ENCODE measurements at regions not wholly inside any gene's neighbourhood (a gene's known extent, or its start where the extent isn't known, plus 50 kb on each side); places are given as distances from the start of the nearest gene placed in this dataset.

DNA sequence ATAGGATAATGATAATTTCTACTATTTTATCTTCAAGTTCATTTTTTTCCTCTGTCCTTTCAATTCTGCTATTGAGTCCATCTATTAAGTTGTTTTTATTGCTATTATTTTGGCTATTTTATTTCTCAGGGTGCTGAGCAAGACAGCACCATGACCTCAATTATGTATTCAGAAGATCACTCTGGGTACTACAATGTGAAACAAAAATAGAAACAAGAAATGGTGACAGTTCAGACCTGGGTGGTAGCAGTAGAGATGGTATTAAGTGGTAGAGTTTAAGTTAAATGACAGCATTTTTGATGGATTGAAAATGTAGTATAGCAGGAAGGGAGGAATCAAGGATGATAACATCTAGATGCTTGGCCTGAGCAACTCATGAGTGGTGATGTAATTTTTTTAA lies 655.3 kb upstream of the PLXNA2 start:
- TF ChIP-seq, protein P1, sequence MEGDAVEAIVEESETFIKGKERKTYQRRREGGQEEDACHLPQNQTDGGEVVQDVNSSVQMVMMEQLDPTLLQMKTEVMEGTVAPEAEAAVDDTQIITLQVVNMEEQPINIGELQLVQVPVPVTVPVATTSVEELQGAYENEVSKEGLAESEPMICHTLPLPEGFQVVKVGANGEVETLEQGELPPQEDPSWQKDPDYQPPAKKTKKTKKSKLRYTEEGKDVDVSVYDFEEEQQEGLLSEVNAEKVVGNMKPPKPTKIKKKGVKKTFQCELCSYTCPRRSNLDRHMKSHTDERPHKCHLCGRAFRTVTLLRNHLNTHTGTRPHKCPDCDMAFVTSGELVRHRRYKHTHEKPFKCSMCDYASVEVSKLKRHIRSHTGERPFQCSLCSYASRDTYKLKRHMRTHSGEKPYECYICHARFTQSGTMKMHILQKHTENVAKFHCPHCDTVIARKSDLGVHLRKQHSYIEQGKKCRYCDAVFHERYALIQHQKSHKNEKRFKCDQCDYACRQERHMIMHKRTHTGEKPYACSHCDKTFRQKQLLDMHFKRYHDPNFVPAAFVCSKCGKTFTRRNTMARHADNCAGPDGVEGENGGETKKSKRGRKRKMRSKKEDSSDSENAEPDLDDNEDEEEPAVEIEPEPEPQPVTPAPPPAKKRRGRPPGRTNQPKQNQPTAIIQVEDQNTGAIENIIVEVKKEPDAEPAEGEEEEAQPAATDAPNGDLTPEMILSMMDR (IDR thresholded peaks at IDR 0.05): no peak
- no peak for ATAC-seq (ENCODE audit: low FRiP score)
- DNase-seq (ENCODE audit: low spot score): no peak

DNA sequence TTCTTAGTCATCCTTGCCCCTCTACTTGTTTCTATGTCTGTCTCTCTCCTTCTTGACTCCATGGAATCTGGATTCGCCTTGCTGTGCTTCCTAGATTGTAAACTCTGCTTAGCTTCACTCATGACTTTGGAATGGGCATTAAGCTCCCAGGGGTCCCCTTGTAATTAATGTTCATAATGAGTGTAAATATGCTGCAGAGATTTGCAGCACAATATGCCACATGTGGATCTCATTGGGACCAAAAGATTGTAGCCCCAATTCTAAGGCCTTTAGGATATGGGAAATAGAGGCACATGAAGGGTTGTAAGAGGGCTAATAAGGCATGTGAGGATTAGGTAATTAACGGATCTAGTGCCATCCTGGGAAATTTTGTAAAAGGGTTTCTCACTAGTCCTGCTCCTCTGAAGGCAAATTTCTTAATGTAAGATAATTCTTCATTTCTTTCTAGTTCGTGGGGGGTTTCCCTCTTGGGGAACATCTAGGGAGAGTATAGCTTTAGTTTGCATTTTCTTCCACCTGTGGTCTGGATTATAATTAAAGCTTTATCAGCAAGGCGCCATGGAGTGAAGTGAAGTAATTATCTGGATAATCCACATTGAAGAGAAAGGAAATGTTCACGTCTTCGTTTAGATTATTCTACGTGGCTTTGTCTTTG lies 659.2 kb upstream of the PLXNA2 start:
- TF ChIP-seq, protein P1 (IDR thresholded peaks at IDR 0.05): no peak
- no peak for ATAC-seq (ENCODE audit: low FRiP score)
- no peak for DNase-seq (ENCODE audit: low spot score)

DNA sequence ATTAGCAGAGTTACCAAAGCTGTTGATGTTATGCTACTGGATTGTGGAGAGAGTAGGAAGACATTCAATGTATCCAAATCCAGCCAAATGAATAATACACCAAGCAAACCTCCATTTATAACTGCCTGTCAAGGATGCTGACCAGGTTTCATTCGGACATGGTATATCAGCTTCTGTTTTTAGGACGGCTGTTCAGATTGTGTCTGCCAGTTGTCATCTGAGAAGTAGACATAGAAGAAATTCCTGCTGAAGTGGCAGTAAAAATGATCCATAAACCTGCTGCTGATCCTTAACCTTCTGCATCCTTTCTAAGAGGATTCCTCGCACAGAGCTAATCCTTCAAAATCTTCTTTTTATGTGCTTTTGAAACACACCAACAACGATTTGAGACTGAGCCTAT lies 663.6 kb upstream of the PLXNA2 start:
- DNase-seq (ENCODE audit: low spot score): no peak
- ATAC-seq (ENCODE audit: low FRiP score): no peak
- TF ChIP-seq, protein P1 (IDR thresholded peaks at IDR 0.05): no peak

DNA sequence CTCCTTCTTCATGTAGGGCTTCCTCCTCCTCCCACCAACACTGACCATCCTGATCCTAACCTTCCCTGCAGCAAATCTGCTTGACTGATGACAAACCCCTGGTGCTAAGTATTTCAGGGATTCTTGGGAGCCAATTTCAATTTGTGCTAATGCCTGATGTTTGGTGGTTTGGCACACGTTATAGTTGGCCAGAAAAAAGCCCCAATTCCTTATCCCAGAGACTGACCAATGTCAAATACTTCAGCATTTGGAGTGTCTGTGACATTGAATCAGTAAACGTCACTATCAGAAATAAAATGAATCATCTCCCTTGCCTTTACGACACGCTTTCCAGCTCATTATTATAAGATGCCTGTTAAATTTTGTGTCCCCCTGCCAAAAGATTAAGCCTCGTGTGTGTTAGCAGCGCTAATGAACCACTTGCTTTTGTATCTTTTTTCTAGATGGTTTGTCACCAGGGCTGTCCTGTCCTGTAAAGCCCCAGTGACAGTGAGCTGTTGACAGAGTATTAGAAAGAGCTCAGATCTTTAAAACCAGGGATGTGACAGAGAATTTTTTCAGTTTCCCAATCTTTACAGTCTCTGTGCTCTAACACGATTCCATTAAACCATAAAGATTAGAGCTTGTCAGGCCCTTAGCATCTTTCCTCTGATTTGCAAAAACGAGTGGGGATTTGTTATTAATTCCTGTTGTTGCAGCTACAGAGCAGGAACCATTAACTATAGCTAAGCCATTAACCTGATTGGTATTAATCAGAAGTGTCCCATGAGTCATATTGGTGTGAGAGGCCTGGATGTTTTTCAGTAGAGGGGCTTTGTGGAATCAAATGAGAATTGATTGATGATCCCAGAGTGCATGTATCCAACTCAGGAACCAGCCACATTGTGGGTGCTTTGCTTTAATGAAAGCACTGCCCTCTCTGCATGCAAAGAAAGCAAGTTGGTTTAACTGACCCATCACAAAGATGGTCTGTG lies 665.1 kb upstream of the PLXNA2 start:
- TF ChIP-seq, protein P1 (IDR thresholded peaks at IDR 0.05): no peak
- DNase-seq (ENCODE audit: low spot score) (no peak), ATAC-seq (ENCODE audit: low FRiP score) (no peak)

DNA sequence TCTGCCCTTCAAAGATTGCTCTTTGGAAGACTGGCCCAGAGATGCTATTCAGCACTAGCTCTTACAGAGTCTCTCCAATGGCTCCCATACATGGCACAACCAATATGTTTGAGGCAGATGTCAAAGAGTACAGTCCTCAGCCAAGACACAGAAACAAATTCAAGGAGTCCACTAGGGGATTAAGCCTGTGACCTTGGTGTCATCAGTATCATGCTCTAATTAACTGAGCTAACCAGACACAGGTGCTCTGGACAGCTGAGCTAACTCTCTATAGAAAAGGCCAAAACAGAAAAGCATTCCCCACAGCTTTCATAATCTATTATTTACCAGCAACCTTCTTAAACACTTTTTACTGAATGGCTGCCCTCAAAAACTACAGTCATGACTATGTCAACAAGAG lies 666.0 kb upstream of the PLXNA2 start:
- no peak for DNase-seq (ENCODE audit: low spot score)
- TF ChIP-seq, protein P1 (IDR thresholded peaks at IDR 0.05): no peak
- no peak for ATAC-seq (ENCODE audit: low FRiP score)

DNA sequence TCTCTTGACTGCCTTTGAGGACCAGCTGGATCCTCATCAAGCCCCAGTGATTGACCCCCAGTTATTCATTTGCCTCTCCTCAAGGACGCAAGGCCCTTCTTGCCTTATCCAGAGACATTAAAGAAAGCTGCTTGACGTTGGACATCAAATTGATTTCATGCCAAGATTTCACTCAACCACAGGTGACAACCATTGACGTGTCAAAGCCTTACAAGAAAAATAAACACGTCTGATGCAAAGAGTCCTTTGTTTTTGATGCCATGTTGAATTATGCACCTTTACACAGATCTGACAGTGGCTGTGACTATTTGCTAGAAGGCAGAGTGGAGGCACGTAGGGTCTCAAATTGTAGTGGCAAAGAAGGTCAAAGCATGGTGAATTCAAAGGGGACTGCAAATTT lies 666.2 kb upstream of the CAMK1G start:
- ATAC-seq (ENCODE audit: low FRiP score) (no peak), DNase-seq (ENCODE audit: low spot score) (no peak)
- TF ChIP-seq, protein P1 (IDR thresholded peaks at IDR 0.05): no peak
